DMS153 treated with DMSO at 0.1 percent for 48 hours (cell line): ENCODE measurements at regions not wholly inside any gene's neighbourhood (a gene's known extent, or its start where the extent isn't known, plus 50 kb on each side); places are given as distances from the start of the nearest gene placed in this dataset.
A peak's percentile ranks its signal among the peaks of the same experiment; 100 is the strongest.

Experiments used
- DNase-seq: peaks from one replicate; lab custom pipeline; 2025; ENCODE audit not compliant: unreplicated experiment; lab: John Stamatoyannopoulos, UW

- DNase-seq, result no peak
Observed at GRCh38 chr12:24480766-24481449, 468.0 kb downstream of the BCAT1 start.

- DNase-seq, result no peak
Observed at GRCh38 chr12:24479131-24479530, 469.8 kb downstream of the BCAT1 start.

GRCh38 chr12:24478254-24478653, 470.6 kb downstream of the BCAT1 start:
- DNase-seq, result peak; percentile 68

DNA sequence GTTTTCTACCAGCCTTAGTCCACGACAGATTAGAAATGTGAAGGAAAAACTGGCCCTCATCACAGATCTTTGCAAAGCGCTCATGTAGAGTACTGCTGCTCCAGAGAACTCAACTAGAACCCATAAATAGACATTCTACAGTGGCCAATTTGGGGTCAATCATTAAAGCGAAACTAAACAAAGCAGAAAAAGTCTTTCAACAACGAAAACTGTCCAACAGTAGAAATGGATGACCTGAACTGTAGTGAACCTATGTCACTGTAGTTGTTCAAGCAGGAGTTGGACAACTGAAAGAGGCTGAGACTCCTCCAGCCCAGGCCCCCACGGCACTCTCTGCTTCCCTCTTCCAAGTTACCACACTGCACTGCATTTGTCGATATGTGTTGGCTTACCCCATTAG, 472.6 kb downstream of the BCAT1 start:
- no peak for DNase-seq

- no peak for DNase-seq
Observed at GRCh38 chr12:24475337-24475736, 473.6 kb downstream of the BCAT1 start.

DNA sequence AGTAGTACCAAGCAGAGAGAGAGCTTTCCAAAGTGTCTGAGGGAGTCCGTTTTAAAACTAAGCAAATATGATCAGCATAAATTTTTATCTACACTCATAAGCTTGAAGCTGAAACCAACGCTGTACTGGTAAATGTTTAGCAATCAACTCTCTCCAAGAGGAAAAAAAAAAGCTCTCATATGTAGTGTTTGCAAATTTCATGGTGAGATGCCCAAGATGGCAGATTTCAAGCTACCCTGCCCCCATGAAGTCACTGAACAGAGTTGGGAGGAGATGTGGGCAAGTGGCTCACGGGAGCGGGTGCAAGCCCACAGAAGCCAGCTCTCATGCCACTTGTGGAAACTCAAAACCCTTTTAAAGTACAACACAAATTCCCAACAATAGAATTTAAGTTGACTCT, 475.8 kb downstream of the BCAT1 start:
- no peak for DNase-seq

DNA sequence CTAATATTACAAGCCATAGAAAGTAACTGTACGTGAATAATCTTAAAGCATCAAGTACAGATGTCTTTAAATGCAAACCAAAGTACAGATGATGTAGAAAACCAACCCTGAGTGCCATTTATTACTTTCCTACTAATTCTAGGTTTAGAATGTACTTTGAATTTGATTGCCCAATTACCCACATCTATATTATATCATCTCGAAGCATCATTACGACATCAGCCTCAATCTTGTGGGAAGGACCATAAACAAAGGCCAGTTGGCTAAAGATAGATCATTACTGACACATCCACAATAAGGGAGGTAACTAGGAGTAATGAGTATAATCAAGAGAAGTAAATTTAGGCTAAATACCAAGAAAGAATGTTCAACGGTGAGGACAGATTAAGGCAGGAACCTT, 478.9 kb downstream of the BCAT1 start:
- no peak for DNase-seq

DNA sequence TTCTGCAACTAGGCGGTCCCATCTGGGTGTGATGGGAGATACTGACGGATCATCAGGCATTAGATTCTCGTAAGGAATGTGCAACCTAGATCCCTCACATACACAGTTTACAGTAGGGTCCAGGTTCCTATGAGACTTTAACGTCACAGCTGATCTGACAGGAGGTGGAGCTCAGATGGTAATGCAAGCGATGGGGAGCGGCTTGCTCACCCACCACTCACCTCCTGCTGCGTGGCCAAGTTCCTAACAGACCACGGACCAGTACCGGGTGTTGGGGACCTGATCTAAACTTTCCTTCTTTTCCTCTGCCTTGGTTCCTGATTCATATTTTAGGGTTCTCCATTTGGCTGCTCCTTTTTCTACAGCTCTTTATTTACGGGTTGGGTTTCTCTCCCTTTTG, 479.8 kb downstream of the BCAT1 start:
- no peak for DNase-seq

GRCh38 chr12:24467226-24467625, 481.7 kb downstream of the BCAT1 start:
- no peak for DNase-seq

DNA sequence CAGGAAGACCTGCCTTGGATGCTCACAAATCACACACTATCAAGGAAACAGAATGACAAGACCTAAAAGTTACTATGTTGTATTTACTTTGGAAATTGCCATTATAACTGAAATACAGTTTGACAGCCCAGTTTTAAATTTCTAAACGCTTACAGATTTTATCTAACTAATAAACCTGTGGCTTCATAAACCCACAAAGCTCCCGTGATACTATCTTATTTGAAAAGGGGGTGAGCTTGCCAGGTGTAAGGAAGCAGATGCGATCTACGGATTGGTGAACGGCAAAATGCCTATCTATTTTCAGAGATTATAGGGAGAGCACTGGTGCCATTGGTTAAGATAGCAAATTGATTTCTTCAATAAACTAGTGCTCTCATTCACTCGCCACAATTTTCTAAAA, 485.5 kb downstream of the BCAT1 start:
- no peak for DNase-seq

- no peak for DNase-seq
Observed at GRCh38 chr12:24462946-24463345, 486.0 kb downstream of the BCAT1 start.

DNA sequence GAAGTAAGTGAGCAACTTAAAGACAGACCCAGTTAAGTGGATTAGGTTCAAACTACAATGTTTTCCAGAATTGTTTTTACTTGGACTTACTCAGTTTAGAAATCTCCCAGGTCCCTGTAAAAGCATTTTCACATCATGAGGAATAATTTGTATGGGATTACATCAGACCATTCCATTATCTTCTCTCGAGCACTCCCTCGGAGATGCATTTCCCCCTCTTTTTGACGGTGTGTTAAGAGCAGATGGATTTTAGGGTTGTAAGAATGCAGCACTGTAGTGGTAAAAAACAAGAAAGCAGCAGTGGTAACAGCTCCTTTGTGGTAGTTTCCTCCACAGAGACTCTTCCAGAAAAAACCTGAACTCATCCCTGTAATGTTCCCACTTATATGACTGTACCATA, 488.4 kb downstream of the BCAT1 start:
- DNase-seq, result no peak

- DNase-seq, result no peak
Observed at GRCh38 chr12:24460099-24460498, 488.8 kb downstream of the BCAT1 start.

- DNase-seq, result no peak
Observed at GRCh38 chr12:24455811-24456210, 493.1 kb downstream of the BCAT1 start.

DNA sequence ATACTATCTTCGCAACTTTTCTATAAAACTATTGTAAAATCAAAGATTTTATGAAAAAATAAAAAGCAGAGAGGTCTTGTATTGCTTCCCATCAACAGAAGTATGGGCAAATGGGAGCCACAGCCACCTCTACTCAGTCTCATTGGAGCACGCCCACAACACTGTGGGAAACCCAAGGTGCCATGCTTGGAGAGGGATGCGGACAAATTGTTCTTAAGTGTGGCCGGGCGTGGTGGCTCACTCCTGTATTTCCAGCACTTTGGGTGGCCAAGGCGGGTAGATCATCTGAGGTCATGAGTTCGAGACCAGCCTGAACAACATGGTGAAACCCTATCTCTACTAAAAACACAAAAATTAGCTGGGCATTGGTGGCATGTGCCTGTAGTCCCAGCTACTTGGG, 498.2 kb upstream of the SOX5 start:
- DNase-seq, result no peak

DNA sequence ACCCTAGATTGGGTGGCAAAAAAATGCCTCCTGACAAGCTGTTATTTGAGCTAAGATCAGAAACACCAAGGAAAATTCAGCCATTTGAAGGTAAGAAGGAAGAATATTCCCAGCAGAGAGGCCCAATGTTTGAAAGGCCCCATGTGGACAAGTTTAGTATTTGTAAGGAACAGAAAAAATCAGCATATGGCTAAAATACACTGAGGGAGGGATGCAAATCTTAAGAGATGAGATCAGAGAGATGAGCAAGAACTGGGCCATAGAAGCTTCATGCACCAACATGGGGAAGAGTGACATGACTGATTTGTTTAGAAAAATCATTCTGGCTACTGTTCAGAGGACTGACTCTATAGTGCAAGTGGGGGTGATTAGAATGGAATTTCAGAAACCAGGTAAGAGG, 496.8 kb upstream of the SOX5 start:
- no peak for DNase-seq

DNA sequence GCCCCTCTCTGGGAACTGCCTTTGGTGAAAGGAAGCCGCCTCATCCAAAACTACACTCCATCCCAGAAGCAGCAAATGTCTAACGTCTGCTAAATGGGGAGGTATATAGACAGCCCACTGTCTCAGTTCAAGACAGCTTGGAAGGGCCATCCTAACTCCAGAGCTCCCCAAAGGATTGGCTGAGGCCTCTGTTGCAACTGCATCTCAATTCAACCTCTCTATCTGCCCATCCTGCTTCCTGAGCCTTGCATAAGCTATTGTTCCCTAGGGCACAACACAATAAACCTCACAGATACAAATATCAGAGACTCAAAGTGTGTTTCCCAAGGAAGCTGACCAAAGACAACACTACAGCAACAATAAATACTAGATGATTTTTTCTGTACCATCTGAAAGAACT, 495.2 kb upstream of the SOX5 start:
- DNase-seq, result no peak

- DNase-seq, result no peak
Observed at GRCh38 chr12:24441458-24441857, 492.0 kb upstream of the SOX5 start.

- DNase-seq, result no peak
Observed at GRCh38 chr12:24436667-24437066, 487.2 kb upstream of the SOX5 start.

DNA sequence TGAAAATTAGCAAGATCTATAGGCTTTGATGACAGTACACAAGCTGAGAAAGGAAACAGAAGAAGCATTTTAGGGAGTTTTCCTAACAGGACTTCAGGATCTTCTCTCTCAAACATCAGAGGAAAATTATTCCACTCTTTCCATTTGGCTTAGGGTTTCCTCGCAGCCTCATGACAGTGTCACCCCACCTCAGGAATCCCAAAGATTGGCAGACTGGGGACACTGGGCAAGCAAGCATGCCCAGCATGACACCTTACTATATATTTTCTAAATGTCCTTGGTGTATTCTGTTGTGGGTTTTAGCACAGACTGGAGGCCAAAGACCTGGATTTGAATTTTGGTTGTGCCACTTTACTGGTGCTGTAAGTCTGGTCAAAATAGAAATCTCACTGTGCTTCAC, 482.4 kb upstream of the SOX5 start:
- no peak for DNase-seq

GRCh38 chr12:24427776-24428175, 478.3 kb upstream of the SOX5 start:
- no peak for DNase-seq

GRCh38 chr12:24425601-24425970, 476.1 kb upstream of the SOX5 start:
- DNase-seq, result no peak

GRCh38 chr12:24424889-24425600, 475.6 kb upstream of the SOX5 start:
- DNase-seq, result no peak
